ENCODE measurements at regions not wholly inside any gene's neighbourhood (a gene's known extent, or its start where the extent isn't known, plus 50 kb on each side); places are given as distances from the start of the nearest gene placed in this dataset.

DNA sequence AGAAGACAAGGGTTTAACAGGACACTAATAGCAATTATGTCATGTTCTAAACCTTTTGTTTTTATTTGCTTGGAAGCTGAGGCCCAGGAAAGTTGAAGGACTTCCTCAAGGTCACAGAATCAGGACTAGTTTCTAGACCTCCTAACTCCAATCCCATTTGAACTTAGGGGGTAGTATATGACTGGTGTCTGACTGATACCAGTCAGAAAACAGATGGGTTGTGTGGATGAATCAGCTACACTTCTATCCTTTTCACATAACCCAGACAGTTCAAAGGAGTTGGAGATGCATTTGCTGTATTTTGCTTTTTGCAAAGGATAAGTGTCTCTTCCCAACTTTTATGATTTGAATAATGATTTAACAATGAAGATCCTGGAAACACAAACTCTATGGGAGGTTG lies 322.5 kb downstream of the HLX start:
- no peak overlapping the region for H3K27ac ChIP-seq
- no peak overlapping the region for H3K4me3 ChIP-seq
- DNase-seq (no peak), ATAC-seq (no peak)
- H3K36me3 ChIP-seq (replicated peaks in 1 of 2; ENCODE audit: insufficient read depth in 1 of 2, low read depth in 2 of 2), result no peaks in the 10 kb centered on the region
- intact Hi-C loops (cut with DNase I), result loop anchor here (10.0 kb wide), 1 partner anchor 317 kb away; no protein-coding TSS in a partner anchor
- peaks cover 34% of the 10 kb centered on the region for H3K4me1 ChIP-seq
- H3K9me3 ChIP-seq, result no peaks in the 10 kb centered on the region
- no peaks in the 10 kb centered on the region for H3K27me3 ChIP-seq
- no peak for TF ChIP-seq POLR2A (IDR thresholded peaks at IDR 0.05)
- TF ChIP-seq, protein P1, sequence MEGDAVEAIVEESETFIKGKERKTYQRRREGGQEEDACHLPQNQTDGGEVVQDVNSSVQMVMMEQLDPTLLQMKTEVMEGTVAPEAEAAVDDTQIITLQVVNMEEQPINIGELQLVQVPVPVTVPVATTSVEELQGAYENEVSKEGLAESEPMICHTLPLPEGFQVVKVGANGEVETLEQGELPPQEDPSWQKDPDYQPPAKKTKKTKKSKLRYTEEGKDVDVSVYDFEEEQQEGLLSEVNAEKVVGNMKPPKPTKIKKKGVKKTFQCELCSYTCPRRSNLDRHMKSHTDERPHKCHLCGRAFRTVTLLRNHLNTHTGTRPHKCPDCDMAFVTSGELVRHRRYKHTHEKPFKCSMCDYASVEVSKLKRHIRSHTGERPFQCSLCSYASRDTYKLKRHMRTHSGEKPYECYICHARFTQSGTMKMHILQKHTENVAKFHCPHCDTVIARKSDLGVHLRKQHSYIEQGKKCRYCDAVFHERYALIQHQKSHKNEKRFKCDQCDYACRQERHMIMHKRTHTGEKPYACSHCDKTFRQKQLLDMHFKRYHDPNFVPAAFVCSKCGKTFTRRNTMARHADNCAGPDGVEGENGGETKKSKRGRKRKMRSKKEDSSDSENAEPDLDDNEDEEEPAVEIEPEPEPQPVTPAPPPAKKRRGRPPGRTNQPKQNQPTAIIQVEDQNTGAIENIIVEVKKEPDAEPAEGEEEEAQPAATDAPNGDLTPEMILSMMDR (IDR thresholded peaks at IDR 0.05), result no peak

DNA sequence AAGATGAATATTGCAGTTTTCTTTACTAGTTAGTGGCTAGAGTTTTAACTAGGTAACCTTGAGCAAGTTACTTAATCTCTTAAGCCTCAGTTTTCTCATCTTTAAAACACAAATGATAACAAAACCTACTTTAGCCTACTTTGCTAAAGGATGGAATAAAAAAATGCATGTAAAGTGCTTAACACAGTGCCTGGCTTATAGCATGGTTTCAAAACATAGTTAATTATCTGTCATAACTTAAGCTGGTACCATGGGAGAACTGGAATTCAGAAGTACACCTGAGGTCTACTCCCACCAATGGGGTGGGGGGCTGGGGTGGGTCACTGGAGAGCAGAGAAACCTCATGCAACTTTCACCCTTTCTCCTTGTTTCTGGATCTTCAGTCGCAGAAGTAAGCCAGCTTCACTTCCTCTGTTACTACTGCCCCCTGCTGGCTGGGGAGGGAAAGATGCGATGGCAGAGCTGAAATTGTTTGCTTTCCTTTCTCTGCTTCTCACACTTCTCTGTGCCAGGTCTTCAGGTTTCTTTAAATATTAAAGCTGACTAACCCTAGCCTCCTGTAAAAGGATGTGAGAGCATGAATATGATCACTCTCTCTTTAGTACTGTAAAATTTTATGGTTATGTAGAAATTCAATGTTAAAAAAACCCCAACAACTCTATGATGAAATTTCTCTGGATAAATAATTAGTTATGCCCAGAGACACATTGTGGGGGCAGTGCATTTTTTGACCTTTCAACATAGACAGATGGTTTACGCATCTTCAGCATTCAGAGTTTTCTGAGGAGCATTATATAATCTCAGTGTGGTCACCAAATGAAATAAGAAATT lies 324.2 kb downstream of the HLX start:
- 6 to 11% methylated on average over 3 of the region's 3 CpGs for WGBS, 2 donors
- DNase-seq (peak; percentile 80 to 84 (median 82)), ATAC-seq (peak; percentile 86)
- TF ChIP-seq, protein P1 (IDR thresholded peaks at IDR 0.05), result peak; percentile 67 to 82 (median 76)
- no peak for TF ChIP-seq POLR2A (IDR thresholded peaks at IDR 0.05)
- H3K27me3 ChIP-seq, result no peaks in the 10 kb centered on the region
- H3K27ac ChIP-seq, result peak overlapping the region in 2 of 4 donors; percentile 1 to 29
- H3K4me1 ChIP-seq, result peaks cover 34% of the 10 kb centered on the region
- no peak overlapping the region for H3K4me3 ChIP-seq
- no peaks in the 10 kb centered on the region for H3K36me3 ChIP-seq (replicated peaks in 1 of 2; ENCODE audit: insufficient read depth in 1 of 2, low read depth in 2 of 2)
- no peaks in the 10 kb centered on the region for H3K9me3 ChIP-seq
- intact Hi-C loops (cut with DNase I), result loop anchor here (10.0 kb wide), 1 partner anchor 319 kb away; no protein-coding TSS in a partner anchor

GRCh38 chr1:221204055-221204833 lies 325.0 kb downstream of the HLX start:
- no peak for DNase-seq
- intact Hi-C loops (cut with DNase I), result loop anchor here (10.0 kb wide), 1 partner anchor 319 kb away; no protein-coding TSS in a partner anchor
- no peak overlapping the region for H3K4me3 ChIP-seq
- peak overlapping the region in 2 of 4 donors; percentile 1 to 29 for H3K27ac ChIP-seq
- ATAC-seq, result peak; percentile 52
- WGBS, 2 donors, result 54 to 57% methylated on average over 3 of the region's 3 CpGs
- no peaks in the 10 kb centered on the region for H3K36me3 ChIP-seq (replicated peaks in 1 of 2; ENCODE audit: insufficient read depth in 1 of 2, low read depth in 2 of 2)
- H3K27me3 ChIP-seq, result no peaks in the 10 kb centered on the region
- H3K4me1 ChIP-seq, result peaks cover 34% of the 10 kb centered on the region
- TF ChIP-seq POLR2A (IDR thresholded peaks at IDR 0.05), result no peak
- TF ChIP-seq, protein P1 (IDR thresholded peaks at IDR 0.05), result no peak
- no peaks in the 10 kb centered on the region for H3K9me3 ChIP-seq

DNA sequence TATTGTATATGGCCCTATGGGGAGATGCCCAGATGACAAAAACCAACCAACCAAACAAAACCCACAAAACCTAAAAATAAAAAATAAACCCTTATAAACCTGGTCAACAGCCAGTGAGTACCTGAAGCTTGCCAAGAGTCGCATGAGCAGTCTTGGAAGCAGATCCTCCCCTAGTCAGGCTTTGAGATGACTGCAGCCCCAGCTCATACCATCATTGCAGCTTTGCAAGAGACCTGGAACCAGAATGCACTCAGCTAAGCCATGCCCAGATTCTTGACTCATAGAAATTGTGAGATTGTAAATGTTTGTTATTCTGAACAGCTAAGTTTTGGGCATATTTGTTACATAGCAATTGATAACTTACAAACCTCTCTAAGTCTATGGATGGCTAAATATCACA lies 326.8 kb downstream of the HLX start:
- DNase-seq (no peak), ATAC-seq (no peak)
- Histone ChIP-seq H3K27me3 (no peaks in the 10 kb centered on the region), H3K9me3 (no peaks in the 10 kb centered on the region), H3K36me3 (replicated peaks in 1 of 2; ENCODE audit: insufficient read depth in 1 of 2, low read depth in 2 of 2) (no peaks in the 10 kb centered on the region), H3K4me3 (no peak overlapping the region), H3K27ac (no peak overlapping the region), H3K4me1 (peaks cover 33% of the 10 kb centered on the region)
- WGBS, 2 donors, result 79 to 90% methylated on average over 1 of the region's 1 CpG
- intact Hi-C loops (cut with DNase I), result loop anchor here (10.0 kb wide), 1 partner anchor 321 kb away; no protein-coding TSS in a partner anchor
- TF ChIP-seq POLR2A (IDR thresholded peaks at IDR 0.05), result no peak
- TF ChIP-seq, protein P1 (IDR thresholded peaks at IDR 0.05), result no peak

Measured in body of pancreas (tissue), 4 donors.